Adrenal gland (tissue), 5 donors: ENCODE measurements at regions not wholly inside any gene's neighbourhood (a gene's known extent, or its start where the extent isn't known, plus 50 kb on each side); places are given as distances from the start of the nearest gene placed in this dataset.

Source experiments
- CTCF ChIP-seq, 6 experiments: fragments of 450-650 bp in 4 of 6; fragments of 200-600 bp in 2 of 6; sonication (generic) in 1 of 6; IDR thresholded peaks; 1 replicate in 5 of 6; 2 replicates in 1 of 6; pipeline versions ENCODE4 v1.5.1 to v1.8.0; 2016 to 2021; ENCODE audit warnings: antibody characterized with exemption in 6 of 6, mild to moderate bottlenecking in 2 of 6, moderate library complexity in 1 of 6
- POLR2A ChIP-seq, 2 donors: fragments of 450-650 bp; IDR thresholded peaks; one replicate each; pipeline ENCODE4 v1.6.1; 2017; ENCODE audit warnings: antibody characterized with exemption in 2 of 2, mild to moderate bottlenecking in 2 of 2, moderate library complexity in 1 of 2
- donor health status: DM: no; HTN: no; CAD: no.

DNA sequence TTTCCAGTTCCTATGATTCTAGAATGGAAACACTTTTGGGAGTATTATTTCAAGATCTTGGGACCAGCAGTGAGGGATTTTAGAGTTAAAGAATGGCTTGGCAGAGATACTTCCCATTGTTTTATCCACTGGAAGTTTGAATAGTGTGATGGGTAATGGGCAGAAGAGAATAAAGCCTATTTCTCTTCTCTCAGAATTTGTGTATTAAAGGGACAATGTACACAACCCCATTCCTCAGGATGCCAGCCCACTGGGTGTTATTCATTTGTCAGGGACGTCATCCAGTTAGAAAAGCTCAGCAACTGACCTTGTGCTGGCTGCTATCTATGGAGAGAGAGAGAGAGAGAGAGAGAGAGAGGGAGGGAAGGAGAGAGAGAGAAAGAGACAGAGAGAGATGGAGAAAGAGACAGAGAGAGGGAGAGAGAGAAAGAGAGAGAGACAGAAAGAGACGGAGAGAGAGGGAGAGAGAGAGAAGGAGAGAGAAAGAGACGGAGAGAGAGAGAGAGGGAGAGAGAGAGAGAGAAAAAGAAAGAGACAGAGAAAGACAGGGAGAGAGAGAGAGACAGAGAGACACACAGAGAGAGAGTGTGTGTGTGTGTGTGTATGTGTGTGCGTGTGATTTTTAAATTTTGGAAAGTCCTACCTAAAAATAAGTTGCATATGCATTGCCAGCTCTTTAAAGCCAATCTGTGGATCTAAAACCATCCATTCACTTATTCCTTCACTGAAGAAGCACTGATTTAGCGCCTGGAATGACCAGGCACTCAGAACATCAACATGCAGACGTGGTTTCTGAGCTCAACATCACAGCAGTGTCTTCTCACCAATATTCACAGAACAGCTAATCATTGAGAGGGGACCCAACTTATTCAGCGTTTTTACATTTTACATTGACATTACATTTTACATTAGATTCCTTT is 388.8 kb downstream of the THBS2 start:
- no peak for TF ChIP-seq CTCF (IDR thresholded peaks at IDR 0.05)
- TF ChIP-seq POLR2A (IDR thresholded peaks at IDR 0.05), result no peak
